ENCODE measurements at regions not wholly inside any gene's neighbourhood (a gene's known extent, or its start where the extent isn't known, plus 50 kb on each side); places are given as distances from the start of the nearest gene placed in this dataset.

DNA sequence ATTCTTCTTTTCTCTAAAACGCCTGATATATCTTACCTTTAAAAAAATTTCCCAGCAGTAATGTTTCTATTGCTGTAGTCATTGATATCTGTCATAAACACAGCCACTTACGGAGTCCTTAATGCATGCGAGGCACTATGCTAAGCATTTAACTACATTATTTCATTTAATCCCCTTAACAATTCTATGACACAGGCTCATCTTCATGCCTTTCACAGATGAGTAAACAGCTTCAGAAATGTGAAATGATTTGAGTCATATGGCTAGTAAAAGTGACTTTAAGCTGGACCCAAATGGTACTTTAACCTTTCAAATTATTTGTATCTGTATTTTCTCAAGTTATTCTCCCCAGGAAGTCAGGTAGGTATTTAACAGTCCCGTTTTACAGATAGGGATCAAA, 125.1 kb upstream of the FGGY start:
- intact Hi-C loops (cut with DNase I) = no loop called here
- no peak overlapping the region for H3K27ac ChIP-seq
- H3K27me3 ChIP-seq = no peaks in the 10 kb centered on the region
- H3K9me3 ChIP-seq = no peaks in the 10 kb centered on the region
- TF ChIP-seq, protein P1, sequence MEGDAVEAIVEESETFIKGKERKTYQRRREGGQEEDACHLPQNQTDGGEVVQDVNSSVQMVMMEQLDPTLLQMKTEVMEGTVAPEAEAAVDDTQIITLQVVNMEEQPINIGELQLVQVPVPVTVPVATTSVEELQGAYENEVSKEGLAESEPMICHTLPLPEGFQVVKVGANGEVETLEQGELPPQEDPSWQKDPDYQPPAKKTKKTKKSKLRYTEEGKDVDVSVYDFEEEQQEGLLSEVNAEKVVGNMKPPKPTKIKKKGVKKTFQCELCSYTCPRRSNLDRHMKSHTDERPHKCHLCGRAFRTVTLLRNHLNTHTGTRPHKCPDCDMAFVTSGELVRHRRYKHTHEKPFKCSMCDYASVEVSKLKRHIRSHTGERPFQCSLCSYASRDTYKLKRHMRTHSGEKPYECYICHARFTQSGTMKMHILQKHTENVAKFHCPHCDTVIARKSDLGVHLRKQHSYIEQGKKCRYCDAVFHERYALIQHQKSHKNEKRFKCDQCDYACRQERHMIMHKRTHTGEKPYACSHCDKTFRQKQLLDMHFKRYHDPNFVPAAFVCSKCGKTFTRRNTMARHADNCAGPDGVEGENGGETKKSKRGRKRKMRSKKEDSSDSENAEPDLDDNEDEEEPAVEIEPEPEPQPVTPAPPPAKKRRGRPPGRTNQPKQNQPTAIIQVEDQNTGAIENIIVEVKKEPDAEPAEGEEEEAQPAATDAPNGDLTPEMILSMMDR (IDR thresholded peaks at IDR 0.05) = no peak
- H3K4me1 ChIP-seq = no peaks in the 10 kb centered on the region
- no peak for DNase-seq (ENCODE audit: low spot score in 2 of 2)
- no peaks in the 10 kb centered on the region for H3K36me3 ChIP-seq
- no peak overlapping the region for H3K4me3 ChIP-seq

DNA sequence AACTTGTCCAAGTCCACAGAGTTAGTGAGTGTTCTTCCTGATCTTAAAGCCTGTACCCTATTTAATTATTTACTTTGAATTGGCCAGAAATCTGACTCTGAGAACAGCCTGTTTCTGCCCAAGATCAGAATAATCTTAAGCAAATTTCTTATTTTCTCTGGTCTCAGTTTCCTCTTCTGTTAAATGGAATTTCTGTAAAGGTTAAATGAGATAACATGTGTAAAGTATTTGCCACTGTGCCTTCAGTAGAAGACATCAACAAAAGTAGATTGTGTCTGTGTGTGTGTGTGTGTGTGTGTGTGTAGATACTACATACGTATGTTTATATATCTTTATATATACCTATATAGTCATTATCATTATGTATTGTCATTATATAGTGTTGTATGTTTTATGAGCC, 124.2 kb upstream of the FGGY start:
- H3K9me3 ChIP-seq = no peaks in the 10 kb centered on the region
- intact Hi-C loops (cut with DNase I) = no loop called here

DNA sequence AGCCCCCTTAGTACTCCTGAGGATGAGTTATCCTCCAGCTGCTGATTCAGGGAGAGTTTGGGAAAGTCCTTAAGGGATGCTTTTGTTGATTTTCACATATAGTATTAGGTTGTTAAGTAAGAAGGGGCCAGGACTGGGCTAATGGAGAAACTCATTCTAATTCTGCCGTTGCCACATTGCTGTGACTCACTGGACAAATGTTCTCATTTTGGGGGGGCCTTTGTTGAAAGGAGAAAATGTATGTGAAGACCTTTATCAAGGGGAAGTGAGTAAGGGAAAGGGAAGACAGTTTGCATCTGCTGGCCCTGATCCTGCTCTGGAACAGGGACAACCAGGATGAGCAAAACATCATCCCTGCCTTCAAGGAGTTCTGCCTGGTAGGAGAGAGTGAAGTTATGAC, 123.2 kb upstream of the FGGY start:
- intact Hi-C loops (cut with DNase I) = no loop called here
- Histone ChIP-seq H3K27me3 (no peaks in the 10 kb centered on the region), H3K27ac (no peak overlapping the region), H3K4me1 (peaks cover 0 to 1% of the 10 kb centered on the region in 2 donors), H3K9me3 (no peaks in the 10 kb centered on the region), H3K36me3 (no peaks in the 10 kb centered on the region), H3K4me3 (no peak overlapping the region)
- TF ChIP-seq, protein P1 (IDR thresholded peaks at IDR 0.05) = no peak
- no peak for DNase-seq (ENCODE audit: low spot score in 2 of 2)

More for the DNA sequence above, 124.2 kb upstream of the FGGY start:
- DNase-seq (ENCODE audit: low spot score in 2 of 2) = no peak
- TF ChIP-seq, protein P1 (IDR thresholded peaks at IDR 0.05) = no peak
- Histone ChIP-seq H3K27me3 (no peaks in the 10 kb centered on the region), H3K4me1 (no peaks in the 10 kb centered on the region), H3K36me3 (no peaks in the 10 kb centered on the region), H3K4me3 (no peak overlapping the region), H3K27ac (no peak overlapping the region)

DNA sequence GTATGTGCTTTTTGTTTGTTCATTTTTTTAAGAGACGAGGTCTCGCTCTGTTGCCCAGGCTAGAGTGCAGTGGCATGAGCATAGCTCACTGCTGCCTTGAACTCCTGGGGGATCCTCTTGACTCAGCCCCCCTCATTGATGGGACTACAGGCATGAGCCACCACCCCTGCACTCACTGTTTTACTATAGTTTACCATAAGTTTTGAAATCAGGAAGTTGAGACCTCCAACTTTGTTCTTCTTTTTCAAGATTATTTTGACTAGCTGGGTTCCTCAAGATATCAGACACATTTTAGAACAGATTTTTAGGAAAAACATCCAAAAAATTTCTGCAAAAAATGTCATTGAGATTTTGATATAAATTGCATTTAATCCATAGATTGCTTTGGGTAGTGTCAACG, 120.4 kb upstream of the FGGY start:
- no peak for DNase-seq (ENCODE audit: low spot score in 2 of 2)
- H3K9me3 ChIP-seq = no peaks in the 10 kb centered on the region

DNA sequence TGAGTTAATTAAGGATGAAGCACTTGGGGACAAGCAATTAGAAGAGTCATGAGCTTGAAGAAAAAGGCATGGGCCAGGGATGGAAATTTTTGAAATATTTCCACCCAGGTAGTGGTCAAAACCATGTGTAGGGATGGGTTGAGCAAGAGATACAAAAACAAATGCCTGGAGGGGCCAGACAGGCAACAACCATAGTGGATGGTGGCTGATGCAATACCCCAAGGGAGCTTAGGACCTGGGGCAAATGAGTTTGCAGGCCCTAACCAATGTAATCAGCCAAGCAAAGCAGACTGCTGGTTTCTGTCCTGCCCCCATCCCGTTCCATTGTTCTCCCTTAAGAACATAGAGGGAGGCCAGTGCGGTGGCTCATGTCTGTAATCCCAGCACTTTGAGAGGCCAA, 119.1 kb upstream of the FGGY start:
- peaks cover 5 to 18% of the 10 kb centered on the region in 2 donors for H3K4me1 ChIP-seq
- TF ChIP-seq, protein P1 (IDR thresholded peaks at IDR 0.05) = no peak
- H3K36me3 ChIP-seq = no peaks in the 10 kb centered on the region
- intact Hi-C loops (cut with DNase I) = loop anchor here (2.0 kb wide), 1 partner anchor 23 kb away; no protein-coding TSS in a partner anchor
- peak overlapping the region in 1 of 2 donors; percentile 70 for H3K27ac ChIP-seq
- H3K9me3 ChIP-seq = no peaks in the 10 kb centered on the region
- DNase-seq (ENCODE audit: low spot score in 2 of 2) = no peak
- H3K27me3 ChIP-seq = no peaks in the 10 kb centered on the region
- no peak overlapping the region for H3K4me3 ChIP-seq

More for the DNA sequence above, 120.4 kb upstream of the FGGY start:
- no peaks in the 10 kb centered on the region for H3K36me3 ChIP-seq
- H3K4me3 ChIP-seq = no peak overlapping the region
- TF ChIP-seq, protein P1 (IDR thresholded peaks at IDR 0.05) = no peak
- intact Hi-C loops (cut with DNase I) = no loop called here
- H3K4me1 ChIP-seq = peaks cover 5 to 18% of the 10 kb centered on the region in 2 donors
- H3K27ac ChIP-seq = no peak overlapping the region
- H3K27me3 ChIP-seq = no peaks in the 10 kb centered on the region

Data from ascending aorta (tissue), 2 donors.